SJCRH30 (cell line): ENCODE measurements at regions not wholly inside any gene's neighbourhood (a gene's known extent, or its start where the extent isn't known, plus 50 kb on each side); places are given as distances from the start of the nearest gene placed in this dataset.

Experiments used
- DNase-seq, 2 experiments: peaks; one replicate each; pipeline ENCODE4 v3.0.0-alpha.2; 2015 to 2020
- H3K27ac ChIP-seq: fragments of 250-450 bp; sonication (Bioruptor Pico); 2 replicates; pipeline ENCODE4 v1.5.1; 2020; ENCODE audit warnings: mild to moderate bottlenecking, moderate library complexity
- H3K27me3 ChIP-seq: fragments of 250-450 bp; sonication (Bioruptor Pico); 2 replicates; pipeline ENCODE4 v1.5.1; 2020; ENCODE audit warnings: mild to moderate bottlenecking, moderate library complexity
- H3K36me3 ChIP-seq: fragments of 250-450 bp; sonication (Bioruptor Pico); 2 replicates; pipeline ENCODE4 v1.5.1; 2020; ENCODE audit warnings: mild to moderate bottlenecking, moderate library complexity
- H3K4me1 ChIP-seq: fragments of 250-450 bp; sonication (Bioruptor Pico); 2 replicates; pipeline ENCODE4 v1.5.1; 2020; ENCODE audit warnings: mild to moderate bottlenecking, moderate library complexity
- H3K4me3 ChIP-seq: fragments of 250-450 bp; sonication (Bioruptor Pico); 2 replicates; pipeline ENCODE4 v1.5.1; 2020; ENCODE audit warnings: mild to moderate bottlenecking, moderate library complexity
- H3K9me3 ChIP-seq: fragments of 250-450 bp; sonication (Bioruptor Pico); replicated peaks from 2 replicates; pipeline ENCODE4 v1.5.1; 2020; ENCODE audit warnings: mild to moderate bottlenecking, moderate library complexity

- H3K27me3 ChIP-seq: no peaks in the 10 kb centered on the region
- no peak overlapping the region for H3K27ac ChIP-seq
- H3K4me1 ChIP-seq: no peaks in the 10 kb centered on the region
- no peaks in the 10 kb centered on the region for H3K9me3 ChIP-seq
- no peak overlapping the region for H3K4me3 ChIP-seq
- no peak for DNase-seq
- no peaks in the 10 kb centered on the region for H3K36me3 ChIP-seq
Measured at GRCh38 chr2:216570357-216570756, 62.9 kb upstream of the IGFBP2 start.

GRCh38 chr2:216571178-216571908, 61.9 kb upstream of the IGFBP2 start:
- H3K4me1 ChIP-seq: no peaks in the 10 kb centered on the region
- H3K9me3 ChIP-seq: no peaks in the 10 kb centered on the region
- H3K27me3 ChIP-seq: no peaks in the 10 kb centered on the region
- H3K27ac ChIP-seq: no peak overlapping the region
- DNase-seq: no peak
- no peaks in the 10 kb centered on the region for H3K36me3 ChIP-seq
- no peak overlapping the region for H3K4me3 ChIP-seq

- H3K27me3 ChIP-seq: no peaks in the 10 kb centered on the region
- H3K9me3 ChIP-seq: no peaks in the 10 kb centered on the region
- DNase-seq: no peak
- H3K4me1 ChIP-seq: no peaks in the 10 kb centered on the region
- no peaks in the 10 kb centered on the region for H3K36me3 ChIP-seq
- H3K27ac ChIP-seq: no peak overlapping the region
- no peak overlapping the region for H3K4me3 ChIP-seq
Measured at GRCh38 chr2:216571909-216572513, 61.2 kb upstream of the IGFBP2 start.

GRCh38 chr2:216572582-216573578, 60.3 kb upstream of the IGFBP2 start:
- Histone ChIP-seq H3K4me1 (no peaks in the 10 kb centered on the region), H3K27ac (no peak overlapping the region), H3K27me3 (no peaks in the 10 kb centered on the region), H3K4me3 (no peak overlapping the region), H3K9me3 (no peaks in the 10 kb centered on the region), H3K36me3 (no peaks in the 10 kb centered on the region)
- DNase-seq: no peak

- Histone ChIP-seq H3K27ac (no peak overlapping the region), H3K36me3 (no peaks in the 10 kb centered on the region), H3K27me3 (no peaks in the 10 kb centered on the region), H3K4me3 (no peak overlapping the region), H3K9me3 (no peaks in the 10 kb centered on the region), H3K4me1 (no peaks in the 10 kb centered on the region)
- no peak for DNase-seq
Measured at GRCh38 chr2:216574046-216574445, 59.2 kb upstream of the IGFBP2 start.

GRCh38 chr2:216574586-216574985, 58.6 kb upstream of the IGFBP2 start:
- no peaks in the 10 kb centered on the region for H3K4me1 ChIP-seq
- H3K4me3 ChIP-seq: no peak overlapping the region
- no peaks in the 10 kb centered on the region for H3K27me3 ChIP-seq
- no peak for DNase-seq
- no peak overlapping the region for H3K27ac ChIP-seq
- H3K36me3 ChIP-seq: no peaks in the 10 kb centered on the region
- no peaks in the 10 kb centered on the region for H3K9me3 ChIP-seq

GRCh38 chr2:216575465-216575864, 57.8 kb upstream of the IGFBP2 start:
- no peaks in the 10 kb centered on the region for H3K27me3 ChIP-seq
- no peak overlapping the region for H3K27ac ChIP-seq
- no peak for DNase-seq
- no peaks in the 10 kb centered on the region for H3K36me3 ChIP-seq
- H3K4me3 ChIP-seq: no peak overlapping the region
- no peaks in the 10 kb centered on the region for H3K9me3 ChIP-seq
- no peaks in the 10 kb centered on the region for H3K4me1 ChIP-seq

GRCh38 chr2:216576616-216577015, 56.6 kb upstream of the IGFBP2 start:
- Histone ChIP-seq H3K27me3 (no peaks in the 10 kb centered on the region), H3K4me3 (no peak overlapping the region), H3K27ac (no peak overlapping the region), H3K4me1 (no peaks in the 10 kb centered on the region), H3K36me3 (no peaks in the 10 kb centered on the region), H3K9me3 (0 out of 2 replicates have a peak, but pooled peaks cover 2% of the 10 kb centered on the region)
- no peak for DNase-seq

GRCh38 chr2:216578325-216578724, 54.9 kb upstream of the IGFBP2 start:
- Histone ChIP-seq H3K27me3 (no peaks in the 10 kb centered on the region), H3K4me3 (no peak overlapping the region), H3K36me3 (no peaks in the 10 kb centered on the region), H3K27ac (no peak overlapping the region), H3K4me1 (no peaks in the 10 kb centered on the region; the same call in 1 of the 2 replicates), H3K9me3 (0 out of 2 replicates have a peak, but pooled peaks cover 2% of the 10 kb centered on the region)
- DNase-seq: no peak

- Histone ChIP-seq H3K9me3 (0 out of 2 replicates have a peak, but pooled peaks cover 2% of the 10 kb centered on the region), H3K4me3 (no peak overlapping the region), H3K27ac (no peak overlapping the region), H3K27me3 (no peaks in the 10 kb centered on the region), H3K4me1 (no peaks in the 10 kb centered on the region; the same call in 1 of the 2 replicates), H3K36me3 (no peaks in the 10 kb centered on the region)
- DNase-seq: no peak
Measured at GRCh38 chr2:216583147-216583546, 50.1 kb upstream of the IGFBP2 start.
